H9 (cell line): ENCODE measurements at regions not wholly inside any gene's neighbourhood (a gene's known extent, or its start where the extent isn't known, plus 50 kb on each side); places are given as distances from the start of the nearest gene placed in this dataset.
A peak's percentile ranks its signal among the peaks of the same experiment; 100 is the strongest.

Source experiments
- DNase-seq: peaks from one replicate; pipeline ENCODE4 v3.0.0-alpha.2; 2017
- H2AFZ ChIP-seq: one replicate; pipeline ENCODE4 v1.6.1; 2013; ENCODE audit warnings: mild to moderate bottlenecking, low read length, control low read depth, moderate library complexity
- H2AK5ac ChIP-seq: 2 replicates; pipeline ENCODE4 v1.6.1; 2013; ENCODE audit warnings: low read length, control low read depth, mixed read lengths; ENCODE audit not compliant: insufficient read length
- H2BK120ac ChIP-seq: one replicate; pipeline ENCODE4 v1.6.1; 2013; ENCODE audit warnings: low read depth, mild to moderate bottlenecking, low read length, control low read depth, inconsistent platforms; ENCODE audit not compliant: poor library complexity, severe bottlenecking
- H2BK12ac ChIP-seq: 2 replicates; pipeline ENCODE4 v1.6.1; 2013; ENCODE audit warnings: low read length, control low read depth, mixed read lengths, low read depth; ENCODE audit not compliant: insufficient read length
- H2BK15ac ChIP-seq: 2 replicates; pipeline ENCODE4 v1.6.1; 2013; ENCODE audit warnings: low read depth, low read length, control low read depth
- H2BK20ac ChIP-seq: one replicate; pipeline ENCODE4 v1.6.1; 2013; ENCODE audit warnings: low read depth, mild to moderate bottlenecking, low read length, control low read depth, inconsistent platforms; ENCODE audit not compliant: poor library complexity, severe bottlenecking
- H2BK5ac ChIP-seq: 2 replicates; pipeline ENCODE4 v1.6.1; 2013; ENCODE audit warnings: low read length, control low read depth, mixed read lengths; ENCODE audit not compliant: insufficient read length
- H3K14ac ChIP-seq: 2 replicates; pipeline ENCODE4 v1.6.1; 2013; ENCODE audit warnings: low read length, control low read depth; ENCODE audit not compliant: insufficient read depth
- H3K18ac ChIP-seq: 2 replicates; pipeline ENCODE4 v1.6.1; 2013; ENCODE audit warnings: low read depth, mild to moderate bottlenecking, mixed read lengths, low read length, control low read depth; ENCODE audit not compliant: insufficient read length
- H3K23ac ChIP-seq: 2 replicates; pipeline ENCODE4 v1.6.1; 2013; ENCODE audit warnings: low read length, control low read depth, mixed read lengths, low read depth; ENCODE audit not compliant: insufficient read length
- H3K23me2 ChIP-seq: 2 replicates; pipeline ENCODE4 v1.6.1; 2013; ENCODE audit warnings: low read depth, mild to moderate bottlenecking, mixed read lengths, low read length, control low read depth; ENCODE audit not compliant: insufficient read length, poor library complexity, severe bottlenecking
- H3K27ac ChIP-seq: 2 replicates; pipeline ENCODE4 v1.5.1; 2013; ENCODE audit warnings: low read length, control low read depth, mixed read lengths, low read depth; ENCODE audit not compliant: insufficient read length
- H3K27me3 ChIP-seq: 2 replicates; pipeline ENCODE4 v1.6.1; 2013; ENCODE audit warnings: low read length, control low read depth, inconsistent platforms; ENCODE audit not compliant: insufficient read depth
- H3K4ac ChIP-seq: 2 replicates; pipeline ENCODE4 v1.6.1; 2013; ENCODE audit warnings: low read depth, mild to moderate bottlenecking, control low read depth, inconsistent platforms, low read length, moderate library complexity
- H3K4me1 ChIP-seq: 2 replicates; pipeline ENCODE4 v1.6.1; 2013; ENCODE audit warnings: low read length, control low read depth, inconsistent platforms; ENCODE audit not compliant: insufficient read depth
- H3K4me2 ChIP-seq: 2 replicates; pipeline ENCODE4 v1.6.1; 2013; ENCODE audit warnings: low read length, control low read depth, mixed read lengths; ENCODE audit not compliant: insufficient read length, insufficient read depth
- H3K56ac ChIP-seq: 2 replicates; pipeline ENCODE4 v1.6.1; 2013; ENCODE audit warnings: low read depth, mild to moderate bottlenecking, mixed read lengths, low read length, control low read depth; ENCODE audit not compliant: insufficient read length
- H3K79me1 ChIP-seq: 2 replicates; pipeline ENCODE4 v1.6.1; 2013; ENCODE audit warnings: low read depth, mild to moderate bottlenecking, moderate library complexity, low read length, control low read depth, inconsistent platforms; ENCODE audit not compliant: insufficient read depth, poor library complexity, severe bottlenecking
- H3K79me2 ChIP-seq: 2 replicates; pipeline ENCODE4 v1.6.1; 2013; ENCODE audit warnings: low read length, control low read depth, inconsistent platforms; ENCODE audit not compliant: insufficient read depth
- H3K9ac ChIP-seq: 2 replicates; pipeline ENCODE4 v1.6.1; 2013; ENCODE audit warnings: low read length, control low read depth, mixed read lengths; ENCODE audit not compliant: insufficient read length; ENCODE audit errors: extremely low read depth
- H3K9me3 ChIP-seq: one replicate; pipeline ENCODE4 v1.6.1; 2013; ENCODE audit warnings: low read depth, low read length, inconsistent platforms; ENCODE audit not compliant: control insufficient read depth
- H3T11ph ChIP-seq: one replicate; pipeline ENCODE4 v1.6.1; 2013; ENCODE audit warnings: mild to moderate bottlenecking, low read length, control low read depth, inconsistent platforms
- H4K20me1 ChIP-seq: one replicate; pipeline ENCODE4 v1.6.1; 2013; ENCODE audit not compliant: control insufficient read depth, insufficient read length, insufficient read depth
- H4K5ac ChIP-seq: 2 replicates; pipeline ENCODE4 v1.6.1; 2013; ENCODE audit warnings: low read depth, mild to moderate bottlenecking, mixed read lengths, low read length, control low read depth; ENCODE audit not compliant: insufficient read length
- H4K8ac ChIP-seq: replicated peaks from 2 replicates; pipeline ENCODE4 v1.6.1; 2013; ENCODE audit warnings: low read length, control low read depth, mixed read lengths, low read depth; ENCODE audit not compliant: insufficient read length
- H4K91ac ChIP-seq: 2 replicates; pipeline ENCODE4 v1.6.1; 2013; ENCODE audit warnings: low read depth, mild to moderate bottlenecking, moderate library complexity, mixed read lengths, low read length, control low read depth; ENCODE audit not compliant: insufficient read length
- H3K27ac Mint-ChIP-seq, 3 experiments: 2 replicates in 2 of 3; 3 replicates in 1 of 3; pipeline ENCODE4 v1.8.0; 2020 to 2021; ENCODE audit warnings: mixed read lengths in 3 of 3, mild to moderate bottlenecking in 1 of 3, moderate library complexity in 1 of 3
- H3K27me3 Mint-ChIP-seq: 2 replicates; pipeline ENCODE4 v1.8.0; 2021; ENCODE audit warnings: low read depth, mild to moderate bottlenecking, moderate library complexity, mixed read lengths
- H3K36me3 Mint-ChIP-seq, 3 experiments: 2 replicates in 2 of 3; 3 replicates in 1 of 3; pipeline ENCODE4 v1.8.0; 2020 to 2021; ENCODE audit warnings: low read depth in 3 of 3, mixed read lengths in 3 of 3; ENCODE audit not compliant: insufficient read depth in 1 of 3
- H3K4me1 Mint-ChIP-seq, 2 experiments: 2 replicates each; pipeline ENCODE4 v1.8.0; 2020; ENCODE audit warnings: mixed read lengths in 2 of 2
- H3K4me3 Mint-ChIP-seq, 2 experiments: 2 replicates in 1 of 2; 3 replicates in 1 of 2; pipeline ENCODE4 v1.8.0; 2020 to 2021; ENCODE audit warnings: mild to moderate bottlenecking in 2 of 2, mixed read lengths in 2 of 2, moderate library complexity in 1 of 2
- H3K9me3 Mint-ChIP-seq, 2 experiments: 2 replicates in 1 of 2; 3 replicates in 1 of 2; pipeline ENCODE4 v1.8.0; 2020; ENCODE audit warnings: mild to moderate bottlenecking in 2 of 2, mixed read lengths in 2 of 2, moderate library complexity in 1 of 2
- WGBS: extraction: QIAGEN DNeasy Blood & Tissue Kit; methylation state at CpG from one replicate; pipeline ENCODE4 v1.1.7; 2013; ENCODE audit warnings: missing lambda C conversion rate, low lambda C conversion rate, mixed read lengths; ENCODE audit not compliant: insufficient read length; ENCODE audit errors: extremely low coverage; 5-methylcytosine and 5-hydroxymethylcytosine counted together
- TF ChIP-seq, protein P1 (sequence below): fragments of 200-600 bp; sonication (generic); conservative IDR thresholded peaks from 3 replicates; pipeline ENCODE4 v1.8.0; 2021; ENCODE audit warnings: antibody characterized with exemption, mild to moderate bottlenecking

DNA sequence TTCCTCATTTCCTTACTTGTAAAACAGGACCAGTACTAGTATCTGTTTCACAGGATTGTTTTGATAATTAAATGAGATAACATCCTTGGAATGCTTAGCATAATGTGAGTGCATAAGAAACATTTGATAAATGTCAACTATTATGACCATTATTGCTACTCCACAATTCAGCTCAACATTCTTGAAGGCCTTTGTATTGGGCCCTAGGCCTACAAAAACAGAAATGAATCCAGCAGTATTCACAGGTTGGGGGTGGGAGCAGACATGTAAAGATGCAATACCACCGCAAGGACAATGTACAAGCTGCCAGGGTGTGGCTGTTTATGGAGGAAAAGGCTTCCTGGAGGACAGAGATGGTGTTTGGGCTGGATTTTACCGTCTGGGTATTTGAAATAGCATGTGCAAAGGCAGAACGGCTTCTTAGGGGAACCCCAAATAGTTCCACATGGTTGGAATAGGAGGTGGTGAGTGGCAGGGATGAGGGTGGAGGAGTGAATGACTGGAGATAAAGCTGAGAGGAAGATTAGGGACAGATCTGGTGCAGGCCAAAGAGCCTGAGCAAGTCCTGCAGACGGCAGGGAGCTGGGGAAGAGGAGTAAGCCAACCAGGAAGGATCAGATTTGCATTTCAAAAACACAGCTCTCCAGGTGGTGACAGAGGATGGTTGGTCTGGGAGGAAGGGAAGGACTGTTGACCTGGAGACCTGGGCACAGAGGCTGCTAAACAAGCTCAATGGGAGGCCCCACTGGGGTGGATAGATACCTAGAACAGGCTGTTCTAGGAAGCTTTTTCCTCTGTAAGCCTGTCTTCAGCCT, 57.0 kb upstream of the EPB41L1 start:
- no peak overlapping the region for H2BK12ac ChIP-seq
- peaks cover 3% of the 10 kb centered on the region for H4K20me1 ChIP-seq
- no peaks in the 10 kb centered on the region for H3K79me1 ChIP-seq
- no peak overlapping the region for H3T11ph ChIP-seq
- no peaks in the 10 kb centered on the region for H3K9me3 ChIP-seq
- no peak overlapping the region for H3K14ac ChIP-seq
- H2BK20ac ChIP-seq = no peak overlapping the region
- H3K4me3 Mint-ChIP-seq = no peak overlapping the region
- no CpG with 5 or more reads among the region's 4 CpGs for WGBS
- no peak overlapping the region for H2AFZ ChIP-seq
- H3K9ac ChIP-seq = no peak overlapping the region
- H2BK120ac ChIP-seq = no peak overlapping the region
- H3K27ac ChIP-seq = no peak overlapping the region
- peaks cover 29 to 34% of the 10 kb centered on the region in 2 experiments for H3K4me1 Mint-ChIP-seq
- H3K27ac Mint-ChIP-seq = no peak overlapping the region
- no peak overlapping the region for H4K8ac ChIP-seq
- H3K4me2 ChIP-seq = no peak overlapping the region
- H3K27me3 ChIP-seq = peaks cover 70% of the 10 kb centered on the region
- H2AK5ac ChIP-seq = no peak overlapping the region
- H2BK5ac ChIP-seq = no peak overlapping the region
- H3K23me2 ChIP-seq = peaks cover 6% of the 10 kb centered on the region
- H4K5ac ChIP-seq = no peak overlapping the region
- peaks cover 99% of the 10 kb centered on the region for H3K27me3 Mint-ChIP-seq
- H3K18ac ChIP-seq = no peak overlapping the region
- peak; percentile 90 for DNase-seq
- H2BK15ac ChIP-seq = no peak overlapping the region
- H3K23ac ChIP-seq = no peak overlapping the region
- no peaks in the 10 kb centered on the region for H3K79me2 ChIP-seq
- H3K56ac ChIP-seq = no peak overlapping the region
- H3K4me1 ChIP-seq = peaks cover 6% of the 10 kb centered on the region; the same call in 1 of the 2 replicates
- TF ChIP-seq, protein P1, sequence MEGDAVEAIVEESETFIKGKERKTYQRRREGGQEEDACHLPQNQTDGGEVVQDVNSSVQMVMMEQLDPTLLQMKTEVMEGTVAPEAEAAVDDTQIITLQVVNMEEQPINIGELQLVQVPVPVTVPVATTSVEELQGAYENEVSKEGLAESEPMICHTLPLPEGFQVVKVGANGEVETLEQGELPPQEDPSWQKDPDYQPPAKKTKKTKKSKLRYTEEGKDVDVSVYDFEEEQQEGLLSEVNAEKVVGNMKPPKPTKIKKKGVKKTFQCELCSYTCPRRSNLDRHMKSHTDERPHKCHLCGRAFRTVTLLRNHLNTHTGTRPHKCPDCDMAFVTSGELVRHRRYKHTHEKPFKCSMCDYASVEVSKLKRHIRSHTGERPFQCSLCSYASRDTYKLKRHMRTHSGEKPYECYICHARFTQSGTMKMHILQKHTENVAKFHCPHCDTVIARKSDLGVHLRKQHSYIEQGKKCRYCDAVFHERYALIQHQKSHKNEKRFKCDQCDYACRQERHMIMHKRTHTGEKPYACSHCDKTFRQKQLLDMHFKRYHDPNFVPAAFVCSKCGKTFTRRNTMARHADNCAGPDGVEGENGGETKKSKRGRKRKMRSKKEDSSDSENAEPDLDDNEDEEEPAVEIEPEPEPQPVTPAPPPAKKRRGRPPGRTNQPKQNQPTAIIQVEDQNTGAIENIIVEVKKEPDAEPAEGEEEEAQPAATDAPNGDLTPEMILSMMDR = no peak
- peaks cover 0 to 2% of the 10 kb centered on the region in 2 experiments; a peak in 2 of 5 replicates for H3K9me3 Mint-ChIP-seq
- H3K36me3 Mint-ChIP-seq = peaks cover 0 to 4% (median 0%) of the 10 kb centered on the region in 3 experiments; a peak in 1 of 7 replicates
- no peak overlapping the region for H3K4ac ChIP-seq
- H4K91ac ChIP-seq = no peak overlapping the region
